ENCODE measurements at regions not wholly inside any gene's neighbourhood (a gene's known extent, or its start where the extent isn't known, plus 50 kb on each side); places are given as distances from the start of the nearest gene placed in this dataset.

DNA sequence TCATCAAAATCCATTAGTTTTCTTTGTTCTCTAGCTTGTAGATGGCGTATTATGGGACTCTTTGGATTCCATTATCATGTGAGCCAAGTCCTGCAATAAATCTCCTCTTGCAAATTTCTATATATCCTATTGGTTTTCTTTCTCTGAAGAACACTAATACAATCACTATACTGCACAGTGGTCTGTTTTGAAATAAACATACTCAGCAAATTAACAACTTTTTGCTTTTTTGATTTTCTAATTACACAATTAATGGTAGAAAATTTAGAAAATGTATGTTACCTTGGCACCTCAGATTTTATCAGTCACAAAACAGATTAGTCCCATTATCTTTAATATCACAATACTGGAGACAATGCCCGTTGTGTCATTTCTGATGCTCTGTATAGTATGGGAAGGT is 513.2 kb upstream of the MIS18BP1 start (continued):
- TF ChIP-seq, protein P1, sequence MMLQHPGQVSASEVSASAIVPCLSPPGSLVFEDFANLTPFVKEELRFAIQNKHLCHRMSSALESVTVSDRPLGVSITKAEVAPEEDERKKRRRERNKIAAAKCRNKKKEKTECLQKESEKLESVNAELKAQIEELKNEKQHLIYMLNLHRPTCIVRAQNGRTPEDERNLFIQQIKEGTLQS (IDR thresholded peaks at IDR 0.05; ENCODE audit: insufficient read depth, low read depth, low read length): no peak

Measured in H1 (cell line).